GM12872 (cell line): ENCODE measurements at regions not wholly inside any gene's neighbourhood (a gene's known extent, or its start where the extent isn't known, plus 50 kb on each side); places are given as distances from the start of the nearest gene placed in this dataset.

Source experiments
- CTCF ChIP-seq: IDR thresholded peaks from 3 replicates; pipeline ENCODE4 v1.5.1; 2011; ENCODE audit warnings: low read depth, mild to moderate bottlenecking, low read length, moderate library complexity; ENCODE audit not compliant: insufficient read depth

GRCh38 chr6:40330301-40330721, 256.9 kb downstream of the LRFN2 start:
- no peak for TF ChIP-seq CTCF

DNA sequence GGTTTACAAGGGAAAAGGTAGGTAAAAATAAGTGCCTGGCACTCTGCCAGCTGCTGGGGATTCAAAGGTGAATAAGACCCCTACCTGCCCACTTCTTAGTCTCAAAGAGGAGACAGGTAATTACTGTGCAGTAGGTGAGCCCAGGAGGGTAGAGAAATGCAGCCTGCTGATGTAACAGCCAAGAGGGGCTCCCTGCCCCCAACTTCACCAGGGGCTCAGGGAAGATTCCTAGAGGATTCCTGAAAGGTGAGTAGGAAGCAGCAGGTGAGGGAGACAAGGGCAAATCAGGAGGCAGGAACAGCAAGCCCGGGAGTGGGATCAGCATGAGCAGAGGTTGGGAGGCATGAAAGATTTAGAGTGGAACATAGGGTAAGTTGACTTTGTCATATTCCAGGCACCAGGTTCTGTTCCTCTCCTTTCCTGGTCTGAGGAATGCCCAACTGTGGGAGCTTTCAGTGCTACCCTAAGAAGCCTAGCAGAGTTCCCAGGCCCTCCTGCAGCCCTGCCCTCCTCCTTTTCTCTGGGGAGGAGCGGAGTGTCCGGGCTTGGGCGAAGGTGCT, 258.1 kb downstream of the LRFN2 start:
- TF ChIP-seq CTCF = no peak

- peak; percentile 59 for TF ChIP-seq CTCF
Observed at GRCh38 chr6:40328386-40328985, 258.7 kb downstream of the LRFN2 start.

GRCh38 chr6:40326714-40327421, 260.3 kb downstream of the LRFN2 start:
- TF ChIP-seq CTCF = no peak

DNA sequence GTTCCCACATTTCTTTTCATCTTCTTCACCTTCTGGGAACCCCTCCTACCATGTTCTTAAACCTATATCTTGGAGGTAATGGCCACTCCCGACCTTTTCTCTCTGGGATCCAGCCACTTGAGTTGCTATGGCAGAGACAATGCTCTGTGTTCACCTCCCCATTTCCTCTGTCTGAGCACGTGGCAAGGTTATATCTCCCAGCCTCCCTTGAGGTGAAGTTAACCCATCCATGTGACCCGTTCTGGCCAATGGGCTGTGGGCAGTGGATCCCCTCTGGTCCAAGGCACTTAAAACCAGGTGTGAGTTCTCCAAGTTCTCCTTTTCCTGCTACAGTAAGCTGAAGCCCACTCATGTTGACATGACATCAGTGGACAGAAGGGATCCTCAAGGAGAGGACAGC, 261.4 kb downstream of the LRFN2 start:
- no peak for TF ChIP-seq CTCF

DNA sequence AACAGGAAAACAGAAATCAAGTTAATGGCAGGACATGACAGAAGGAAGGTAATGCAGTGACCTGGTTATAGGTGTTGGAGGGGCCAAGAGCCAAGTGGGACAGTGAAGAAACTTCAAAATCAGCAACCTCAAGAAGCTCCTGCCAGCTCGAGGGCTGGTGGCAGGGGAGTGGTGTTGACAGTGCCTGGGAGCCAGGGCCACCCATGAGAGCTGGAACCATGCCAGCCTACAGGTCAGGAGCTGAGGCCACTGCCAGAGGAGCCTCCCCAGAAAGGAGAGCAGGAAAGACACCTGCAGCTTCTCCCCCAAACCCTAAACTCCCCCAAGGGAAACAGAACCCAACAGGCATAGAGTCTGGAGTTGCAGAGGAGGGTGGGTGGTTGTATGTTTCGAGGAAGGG, 262.1 kb downstream of the LRFN2 start:
- no peak for TF ChIP-seq CTCF

DNA sequence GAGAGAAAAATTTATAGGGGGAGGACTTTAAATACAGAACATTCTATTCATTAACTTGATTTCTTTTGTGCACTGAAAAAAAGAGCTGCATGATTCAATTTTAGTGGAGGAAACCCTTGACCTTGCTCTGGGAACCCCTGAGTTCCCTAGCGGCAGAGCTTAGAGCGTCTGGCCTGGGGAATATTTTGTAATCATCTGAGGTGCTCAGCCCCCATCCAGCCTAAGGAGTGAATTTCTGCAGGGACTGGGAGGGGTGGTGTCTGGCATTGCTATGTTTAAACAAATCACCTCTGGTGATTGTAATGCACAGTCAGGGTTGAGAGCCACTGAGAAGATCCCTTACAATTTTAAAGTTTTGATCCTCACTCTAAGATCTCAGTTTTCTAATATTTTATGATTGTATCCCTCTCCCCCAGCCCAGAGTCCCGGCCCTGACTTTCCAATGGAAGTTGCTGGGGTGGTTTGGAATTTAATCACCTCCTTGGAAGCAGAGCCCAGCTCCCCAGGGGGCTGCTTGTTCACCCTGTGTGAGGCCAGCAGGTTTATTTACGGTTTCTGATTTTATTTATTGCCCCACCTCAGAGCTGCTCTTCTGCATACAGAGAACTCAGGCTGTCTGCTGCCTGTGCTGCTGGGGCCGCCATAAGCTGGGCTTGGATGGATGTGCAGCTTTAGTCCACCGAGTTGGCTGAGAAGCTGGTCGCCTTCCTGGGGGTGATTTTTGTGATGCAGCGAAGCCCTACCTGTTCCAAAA, 263.1 kb downstream of the LRFN2 start:
- no peak for TF ChIP-seq CTCF
